Ishikawa (cell line): ENCODE measurements at regions not wholly inside any gene's neighbourhood (a gene's known extent, or its start where the extent isn't known, plus 50 kb on each side); places are given as distances from the start of the nearest gene placed in this dataset.

Experiments used
- EP300 ChIP-seq: IDR thresholded peaks from 2 replicates; pipeline ENCODE4 v1.6.1; 2012; ENCODE audit warnings: borderline replicate concordance
- FOXM1 ChIP-seq: IDR thresholded peaks from 2 replicates; pipeline ENCODE4 v1.6.1; 2012; ENCODE audit warnings: low read depth, borderline replicate concordance
- MAX ChIP-seq: IDR thresholded peaks from 2 replicates; pipeline ENCODE4 v1.6.1; 2012
- RAD21 ChIP-seq: IDR thresholded peaks from 2 replicates; pipeline ENCODE4 v1.6.1; 2012; ENCODE audit warnings: low read depth

- TF ChIP-seq EP300 = no peak
- no peak for TF ChIP-seq FOXM1
- TF ChIP-seq MAX = no peak
- no peak for TF ChIP-seq RAD21
Measured at GRCh38 chr6:56789879-56790278, 147.2 kb upstream of the DST start.
